GM19452 (cell line): ENCODE measurements at regions not wholly inside any gene's neighbourhood (a gene's known extent, or its start where the extent isn't known, plus 50 kb on each side); places are given as distances from the start of the nearest gene placed in this dataset.

Source experiments
- ATAC-seq: cut with Tn5 transposase; IDR thresholded peaks from one replicate; pipeline ENCODE4 v1.9.1; 2021; ENCODE audit not compliant: unreplicated experiment

- no peak for ATAC-seq
Observed at GRCh38 chr14:89630101-89630829, 213.2 kb upstream of the FOXN3 start.

GRCh38 chr14:89629383-89629782 lies 212.3 kb upstream of the FOXN3 start:
- no peak for ATAC-seq

GRCh38 chr14:89628521-89628920 lies 211.5 kb upstream of the FOXN3 start:
- ATAC-seq, result no peak

GRCh38 chr14:89626233-89626806 lies 209.3 kb upstream of the FOXN3 start:
- ATAC-seq, result no peak

DNA sequence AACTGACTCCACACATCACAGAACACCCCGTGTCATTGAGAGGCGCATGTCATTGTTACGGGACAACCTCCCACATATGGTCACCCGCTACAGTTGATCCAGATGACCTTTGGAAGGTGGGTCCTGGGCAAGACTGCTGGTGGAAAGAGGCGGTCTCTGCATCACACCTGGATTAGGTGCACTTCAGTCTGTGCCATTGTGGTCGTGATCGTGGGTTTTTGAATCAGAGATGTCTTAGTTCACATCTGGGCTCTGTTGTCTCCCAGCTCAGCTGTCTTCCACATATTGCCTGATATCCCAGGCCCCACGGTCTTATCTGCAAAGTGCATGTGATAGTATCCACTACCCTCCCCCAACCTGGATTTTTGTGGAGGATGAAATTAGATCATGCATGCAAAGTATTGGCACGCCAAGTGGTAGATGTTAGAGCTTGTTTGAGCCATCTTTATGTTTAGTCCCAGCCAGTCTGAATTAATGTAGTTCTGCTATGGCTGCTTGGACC lies 208.7 kb upstream of the FOXN3 start:
- no peak for ATAC-seq

DNA sequence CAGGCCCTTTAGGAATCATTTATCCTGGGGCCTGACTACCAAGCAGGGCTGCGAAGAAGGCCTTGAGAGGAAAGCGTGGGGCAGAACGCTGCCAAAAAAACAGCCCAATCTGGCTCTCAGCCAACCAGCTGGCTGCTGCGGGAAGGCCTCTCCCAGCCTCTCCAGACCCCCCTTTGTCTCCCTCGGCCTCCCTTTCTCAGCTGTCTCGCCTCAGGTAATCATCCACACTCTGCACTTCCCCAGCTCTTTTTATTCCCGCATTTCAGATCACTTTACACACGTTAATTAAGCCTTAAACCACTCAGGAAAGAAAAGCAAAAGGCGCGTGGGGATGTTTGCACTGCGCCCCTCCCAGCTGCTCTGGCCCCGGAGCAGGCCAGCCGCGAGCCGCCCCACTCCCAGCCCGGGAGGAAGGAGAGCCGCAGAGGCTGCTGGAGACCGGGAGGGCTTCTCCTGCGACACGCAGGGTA lies 208.2 kb upstream of the FOXN3 start:
- ATAC-seq, result no peak

- no peak for ATAC-seq
Observed at GRCh38 chr14:89624500-89625156, 207.6 kb upstream of the FOXN3 start.

DNA sequence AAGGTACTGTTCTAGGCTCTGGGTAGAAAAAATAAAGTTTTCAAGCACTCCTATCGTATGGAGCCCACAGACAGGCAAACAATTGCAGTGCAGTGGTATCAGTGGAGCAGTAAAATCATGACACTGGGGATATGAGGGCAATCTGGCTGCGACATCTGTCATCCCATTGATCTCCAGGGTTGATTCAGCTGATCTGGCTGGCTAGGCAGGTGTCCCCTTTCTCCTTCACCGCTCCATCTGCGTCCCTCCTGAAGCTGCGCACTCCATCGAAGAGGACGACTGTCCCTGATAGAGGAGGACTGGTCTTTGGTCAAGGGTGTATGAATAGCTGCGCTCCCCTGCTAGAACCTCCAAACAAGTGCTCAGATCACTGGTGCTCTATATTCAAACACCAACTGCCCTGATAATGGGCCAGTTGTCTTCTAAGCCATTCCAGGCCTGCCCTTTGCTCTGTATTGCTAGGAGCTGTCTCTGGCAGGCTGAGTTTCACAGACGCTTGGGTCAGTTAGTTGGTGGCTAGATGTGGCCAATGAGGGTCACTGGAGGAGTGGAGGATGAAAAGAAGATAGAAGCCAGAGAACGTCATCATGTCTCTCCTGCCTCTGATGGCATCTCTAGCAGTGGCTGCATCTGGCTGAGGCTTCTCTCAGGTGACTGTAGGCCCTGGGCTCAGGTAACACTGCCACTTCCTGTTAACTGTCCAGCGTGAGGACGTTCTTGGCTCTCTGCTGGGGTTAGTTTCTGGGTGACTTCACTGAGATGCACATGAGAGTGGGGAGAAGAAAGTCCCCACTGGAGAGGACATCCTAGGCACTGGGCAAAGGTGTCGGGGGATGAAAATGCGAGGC lies 205.0 kb upstream of the FOXN3 start:
- ATAC-seq, result no peak

GRCh38 chr14:89621009-89621421 lies 204.0 kb upstream of the FOXN3 start:
- ATAC-seq, result no peak

DNA sequence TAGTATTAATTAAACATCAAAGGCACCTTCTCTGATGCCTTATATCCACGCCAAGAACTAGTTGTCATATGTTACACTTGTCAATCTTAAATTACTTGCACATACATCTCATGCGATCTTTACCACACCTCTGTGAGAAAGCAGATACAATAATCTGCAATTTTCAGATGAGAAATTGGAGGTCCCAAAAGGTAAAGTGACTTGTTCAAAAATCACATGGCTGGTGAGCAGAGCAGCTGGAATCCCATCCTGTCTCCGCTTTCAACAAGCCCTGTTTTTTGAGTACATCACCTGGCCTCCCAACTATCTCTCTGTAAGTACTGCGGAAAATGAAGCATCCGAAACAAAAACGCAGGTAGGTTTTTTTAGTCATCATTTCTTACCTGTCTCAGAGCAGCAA lies 203.4 kb upstream of the FOXN3 start:
- no peak for ATAC-seq

DNA sequence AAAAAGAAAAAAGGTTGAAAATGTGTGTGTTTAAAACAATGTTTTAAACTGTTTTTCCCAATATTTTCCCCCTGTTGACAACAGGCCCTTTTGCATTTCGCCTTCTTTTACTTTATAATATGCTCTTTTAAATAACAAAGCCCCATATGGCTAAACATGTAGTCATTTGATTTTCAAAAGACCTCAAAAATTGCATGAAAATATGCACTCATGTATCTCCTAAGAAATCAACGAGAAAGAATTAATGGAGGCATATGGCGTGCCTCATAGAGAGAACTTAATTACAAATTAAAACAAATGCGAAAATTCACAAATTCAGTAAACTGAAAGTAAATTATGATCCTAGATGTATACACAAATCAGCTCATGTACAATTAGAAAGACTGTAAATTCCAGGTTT lies 202.6 kb upstream of the FOXN3 start:
- ATAC-seq, result no peak

DNA sequence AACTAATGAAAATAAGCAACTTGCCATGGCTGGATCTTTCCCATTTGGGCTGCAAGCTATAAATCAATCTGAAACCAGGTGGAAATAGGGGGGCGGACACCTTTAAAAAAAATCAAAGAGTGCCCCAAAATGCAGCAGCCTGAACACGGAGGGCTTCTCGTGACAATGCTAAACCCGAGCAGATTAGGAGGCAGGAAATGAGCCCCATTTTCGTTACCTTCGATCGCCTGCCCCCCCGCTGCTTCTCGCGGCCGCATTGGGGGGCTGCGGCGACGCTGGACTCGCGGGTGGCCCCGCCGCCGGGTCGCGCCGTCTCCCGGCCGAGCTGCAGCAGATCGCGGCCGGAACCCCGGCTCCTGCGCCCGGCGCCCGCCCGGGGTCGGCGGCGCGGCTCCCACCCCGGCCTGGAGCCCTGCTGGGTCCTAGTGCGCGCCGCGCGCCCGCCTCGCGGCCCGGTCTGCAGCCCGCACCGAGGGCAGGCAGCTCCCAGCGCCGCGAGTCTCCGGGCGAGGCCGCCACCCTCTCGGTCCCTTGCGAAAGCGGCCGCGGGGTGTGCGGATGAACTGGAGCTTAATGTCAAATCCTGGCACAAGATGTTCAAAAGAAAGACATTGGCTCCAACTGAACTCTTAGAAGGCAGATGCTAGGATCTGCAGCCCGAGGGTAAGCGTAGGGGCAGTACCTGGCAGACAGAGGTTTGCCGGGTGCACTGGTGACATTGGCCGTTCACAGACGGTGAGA lies 201.9 kb upstream of the FOXN3 start:
- ATAC-seq, result peak; percentile 70

DNA sequence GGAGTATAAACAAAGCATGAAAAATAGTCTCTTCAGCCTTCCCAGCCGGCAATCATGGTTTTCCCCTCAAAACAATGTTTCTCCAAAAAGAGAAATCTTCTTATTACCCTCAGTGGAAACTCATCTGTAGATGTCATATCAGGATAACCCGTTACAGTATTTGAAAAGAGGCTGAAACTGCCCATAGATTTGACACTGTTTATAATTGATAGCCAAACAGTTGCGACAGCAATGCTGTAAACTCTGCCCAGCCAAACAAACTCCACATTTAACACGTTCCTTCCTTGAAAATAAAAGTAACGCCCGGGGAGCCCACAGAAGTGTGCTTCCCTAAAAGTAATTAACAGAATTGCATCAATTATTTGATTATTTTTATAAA lies 201.3 kb upstream of the FOXN3 start:
- no peak for ATAC-seq

DNA sequence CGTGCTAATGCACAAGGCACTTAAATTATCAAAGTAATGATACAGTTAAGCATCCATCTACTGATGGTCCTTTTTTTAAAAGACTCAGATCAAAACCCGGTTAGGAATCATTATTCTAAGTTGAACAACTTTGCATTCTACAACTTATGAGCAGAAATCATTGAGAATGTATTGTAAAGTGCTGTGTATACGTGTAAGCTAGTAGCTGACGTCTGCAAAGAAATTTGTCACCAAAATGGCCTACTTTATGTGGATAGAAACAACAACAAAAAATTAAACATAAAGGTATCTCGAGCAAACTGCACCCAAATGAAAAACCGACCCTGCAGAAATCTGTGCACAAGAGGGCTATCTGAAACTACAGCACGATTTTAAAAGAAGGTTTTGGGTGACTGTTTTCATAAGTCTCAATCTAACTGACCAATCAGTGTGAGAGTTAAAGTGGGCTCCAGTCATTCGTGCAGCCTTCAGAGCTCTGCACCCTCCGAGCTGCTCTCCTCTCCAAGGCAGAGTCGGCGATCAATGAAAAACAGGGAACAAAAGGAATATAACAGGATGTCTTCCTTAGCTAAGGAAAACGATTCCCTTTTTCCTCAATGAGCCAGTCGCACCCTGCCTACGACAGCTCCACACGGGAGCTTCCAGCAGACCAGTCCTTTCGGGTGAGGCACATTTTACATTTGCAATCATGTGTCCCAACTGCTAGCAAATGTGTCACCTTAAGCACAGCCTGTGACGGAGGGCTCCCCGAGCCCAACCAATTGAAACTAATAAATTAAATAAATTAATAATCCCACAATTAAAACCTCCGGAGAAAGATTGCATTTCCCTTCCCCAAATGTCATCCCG lies 200.7 kb upstream of the FOXN3 start:
- ATAC-seq, result no peak

DNA sequence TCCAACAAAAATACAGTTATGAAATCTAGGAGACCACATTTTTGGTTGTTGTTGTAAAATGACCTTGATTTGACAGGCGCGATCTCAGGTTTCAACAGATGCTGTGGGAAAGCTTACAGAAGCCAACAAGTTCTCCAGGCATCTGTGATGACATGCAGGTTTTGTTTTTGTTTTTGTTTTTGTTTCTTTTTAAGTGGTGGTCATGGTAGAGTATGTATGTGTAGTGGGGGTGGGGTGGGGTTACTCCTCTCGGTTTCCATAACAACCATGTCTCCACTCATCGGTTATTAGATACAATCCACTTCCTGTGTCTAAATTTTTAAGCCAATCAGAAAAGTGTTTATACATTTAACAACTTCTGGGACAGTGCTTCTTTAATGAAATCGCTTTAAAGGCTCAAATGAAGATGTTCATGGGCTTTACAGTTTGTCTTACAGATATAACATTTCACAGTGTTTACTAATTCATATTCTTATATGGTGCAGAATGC lies 199.9 kb upstream of the FOXN3 start:
- ATAC-seq, result peak; percentile 39

DNA sequence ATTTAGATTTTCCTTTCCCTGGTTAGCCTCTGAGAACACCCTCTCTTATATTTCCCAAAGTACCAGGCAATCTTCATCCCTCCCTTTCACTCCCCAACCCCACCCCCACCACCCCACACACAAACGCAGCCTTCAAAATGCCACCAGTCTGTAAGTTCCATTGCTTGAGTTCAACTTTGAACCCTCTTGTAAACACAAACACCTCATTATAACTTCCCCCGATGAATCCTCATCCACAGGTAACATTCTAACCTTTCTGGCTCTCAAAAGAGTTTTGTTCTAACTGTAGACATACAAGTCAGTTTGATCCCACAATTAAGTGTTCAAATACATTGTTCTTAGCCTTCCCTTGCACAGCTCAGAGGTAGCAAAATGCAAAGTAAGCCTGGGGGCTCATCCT lies 199.4 kb upstream of the FOXN3 start:
- no peak for ATAC-seq

DNA sequence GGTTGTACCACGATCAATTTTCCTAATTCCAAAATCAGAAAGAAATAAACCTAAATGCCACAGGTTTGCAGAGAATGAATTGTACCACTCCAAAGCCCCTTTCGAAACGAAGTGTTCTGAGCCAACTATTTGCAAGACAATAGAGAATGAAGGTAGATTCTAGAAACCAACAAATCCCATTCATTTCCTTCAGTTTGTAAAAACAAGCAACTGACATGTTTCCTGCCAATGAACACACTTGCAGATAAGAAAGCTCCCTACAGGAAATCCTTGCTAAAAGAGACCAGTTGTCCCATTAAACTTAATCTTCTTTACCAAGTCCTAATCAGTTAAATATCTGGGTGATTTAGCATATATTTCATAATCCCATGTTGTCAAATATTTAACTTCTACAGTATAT lies 198.4 kb upstream of the FOXN3 start:
- ATAC-seq, result no peak

- no peak for ATAC-seq
Observed at GRCh38 chr14:89614009-89614691, 197.1 kb upstream of the FOXN3 start.
